SW480 (cell line): ENCODE measurements at regions not wholly inside any gene's neighbourhood (a gene's known extent, or its start where the extent isn't known, plus 50 kb on each side); places are given as distances from the start of the nearest gene placed in this dataset.

Experiments used
- DNase-seq: peaks from one replicate; pipeline ENCODE4 v3.0.0-alpha.2; 2016; ENCODE audit warnings: low spot score

GRCh38 chr3:106756901-106757300, 620.3 kb upstream of the CCDC54 start:
- no peak for DNase-seq

GRCh38 chr3:106758459-106758858, 618.8 kb upstream of the CCDC54 start:
- DNase-seq = no peak

- no peak for DNase-seq
Observed at GRCh38 chr3:106759731-106760130, 617.5 kb upstream of the CCDC54 start.

GRCh38 chr3:106765342-106765741, 611.9 kb upstream of the CCDC54 start:
- DNase-seq = peak; percentile 20

- DNase-seq = no peak
Observed at GRCh38 chr3:106768941-106769480, 608.2 kb upstream of the CCDC54 start.

- DNase-seq = no peak
Observed at GRCh38 chr3:106773795-106774194, 603.4 kb upstream of the CCDC54 start.

GRCh38 chr3:106783231-106783630, 594.0 kb upstream of the CCDC54 start:
- DNase-seq = no peak

- DNase-seq = no peak
Observed at GRCh38 chr3:106789276-106789675, 588.0 kb upstream of the CCDC54 start.

GRCh38 chr3:106792716-106793115, 584.5 kb upstream of the CCDC54 start:
- no peak for DNase-seq

- DNase-seq = no peak
Observed at GRCh38 chr3:106794442-106794841, 582.8 kb upstream of the CCDC54 start.

GRCh38 chr3:106795553-106795952, 581.7 kb upstream of the CCDC54 start:
- DNase-seq = no peak

GRCh38 chr3:106797461-106797860, 579.8 kb upstream of the CCDC54 start:
- DNase-seq = no peak

- no peak for DNase-seq
Observed at GRCh38 chr3:106805625-106806024, 571.6 kb upstream of the CCDC54 start.

GRCh38 chr3:106806964-106807363, 570.3 kb upstream of the CCDC54 start:
- DNase-seq = no peak

GRCh38 chr3:106809041-106809440, 568.2 kb upstream of the CCDC54 start:
- no peak for DNase-seq

GRCh38 chr3:106809623-106810299, 567.5 kb upstream of the CCDC54 start:
- DNase-seq = no peak

- no peak for DNase-seq
Observed at GRCh38 chr3:106810300-106810875, 566.9 kb upstream of the CCDC54 start.

GRCh38 chr3:106811376-106811775, 565.9 kb upstream of the CCDC54 start:
- no peak for DNase-seq

GRCh38 chr3:106813742-106814141, 563.5 kb upstream of the CCDC54 start:
- DNase-seq = no peak

GRCh38 chr3:106814231-106814630, 563.0 kb upstream of the CCDC54 start:
- DNase-seq = no peak

GRCh38 chr3:106816838-106817237, 560.4 kb upstream of the CCDC54 start:
- DNase-seq = no peak

- DNase-seq = no peak
Observed at GRCh38 chr3:106817706-106818105, 559.5 kb upstream of the CCDC54 start.

- DNase-seq = no peak
Observed at GRCh38 chr3:106819440-106819839, 557.8 kb upstream of the CCDC54 start.
